ENCODE measurements at regions not wholly inside any gene's neighbourhood (a gene's known extent, or its start where the extent isn't known, plus 50 kb on each side); places are given as distances from the start of the nearest gene placed in this dataset.

GRCh38 chr4:123256901-123257300 is 139.7 kb upstream of the SPRY1 start:
- TF ChIP-seq, protein P1, sequence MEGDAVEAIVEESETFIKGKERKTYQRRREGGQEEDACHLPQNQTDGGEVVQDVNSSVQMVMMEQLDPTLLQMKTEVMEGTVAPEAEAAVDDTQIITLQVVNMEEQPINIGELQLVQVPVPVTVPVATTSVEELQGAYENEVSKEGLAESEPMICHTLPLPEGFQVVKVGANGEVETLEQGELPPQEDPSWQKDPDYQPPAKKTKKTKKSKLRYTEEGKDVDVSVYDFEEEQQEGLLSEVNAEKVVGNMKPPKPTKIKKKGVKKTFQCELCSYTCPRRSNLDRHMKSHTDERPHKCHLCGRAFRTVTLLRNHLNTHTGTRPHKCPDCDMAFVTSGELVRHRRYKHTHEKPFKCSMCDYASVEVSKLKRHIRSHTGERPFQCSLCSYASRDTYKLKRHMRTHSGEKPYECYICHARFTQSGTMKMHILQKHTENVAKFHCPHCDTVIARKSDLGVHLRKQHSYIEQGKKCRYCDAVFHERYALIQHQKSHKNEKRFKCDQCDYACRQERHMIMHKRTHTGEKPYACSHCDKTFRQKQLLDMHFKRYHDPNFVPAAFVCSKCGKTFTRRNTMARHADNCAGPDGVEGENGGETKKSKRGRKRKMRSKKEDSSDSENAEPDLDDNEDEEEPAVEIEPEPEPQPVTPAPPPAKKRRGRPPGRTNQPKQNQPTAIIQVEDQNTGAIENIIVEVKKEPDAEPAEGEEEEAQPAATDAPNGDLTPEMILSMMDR (IDR thresholded peaks at IDR 0.05; ENCODE audit: poor library complexity, severe bottlenecking) = no peak
- TF ChIP-seq TAF1 (IDR thresholded peaks at IDR 0.05; ENCODE audit: low read depth) (no peak), EP300 (conservative IDR thresholded peaks at IDR 0.05; ENCODE audit: poor library complexity, severe bottlenecking) (no peak), POLR2AphosphoS5 (IDR thresholded peaks at IDR 0.05) (no peak), EZH2 (IDR thresholded peaks at IDR 0.05; ENCODE audit: borderline replicate concordance, insufficient read depth, low read length, poor library complexity, severe bottlenecking) (no peak), RAD21 (conservative IDR thresholded peaks at IDR 0.05) (no peak), SMC3 (conservative IDR thresholded peaks at IDR 0.05; ENCODE audit: poor library complexity) (no peak)
